Upper lobe of left lung (tissue), 6 donors: ENCODE measurements at regions not wholly inside any gene's neighbourhood (a gene's known extent, or its start where the extent isn't known, plus 50 kb on each side); places are given as distances from the start of the nearest gene placed in this dataset.

ENCODE experiments used
- ATAC-seq, 2 donors: fragments of 200-7000 bp; cut with Tn5 transposase; one replicate each; pipeline ENCODE4 v1.9.1; 2022; ENCODE audit warnings: mild to moderate bottlenecking in 2 of 2, moderate library complexity in 2 of 2; ENCODE audit not compliant: low FRiP score in 2 of 2
- DNase-seq, 2 donors: peaks; one replicate each; pipeline ENCODE4 v3.0.0-alpha.2; 2019 to 2020
- H3K27ac ChIP-seq, 4 donors: fragments of 200-600 bp; sonication (generic); one replicate each; pipeline ENCODE4 v1.5.1; 2016 to 2019
- H3K27me3 ChIP-seq, 4 donors: fragments of 200-600 bp; sonication (generic); one replicate each; pipeline ENCODE4 v1.5.1; 2017 to 2019
- H3K36me3 ChIP-seq, 4 donors: fragments of 200-600 bp; sonication (generic); one replicate each; pipeline ENCODE4 v1.5.1; 2016 to 2019
- H3K4me1 ChIP-seq, 4 donors: fragments of 200-600 bp; sonication (generic); one replicate each; pipeline ENCODE4 v1.5.1; 2018 to 2019
- H3K4me3 ChIP-seq, 4 donors: fragments of 200-600 bp; sonication (generic); one replicate each; pipeline ENCODE4 v1.5.1; 2017 to 2019; ENCODE audit warnings: mild to moderate bottlenecking in 2 of 4, moderate library complexity in 1 of 4
- H3K9me3 ChIP-seq, 4 donors: fragments of 200-600 bp; sonication (generic); one replicate each; pipeline ENCODE4 v1.5.1; 2018 to 2019
- EP300 ChIP-seq, 4 donors: sonication (generic); formaldehyde crosslinking; IDR thresholded peaks; one replicate each; pipeline ENCODE4 v1.5.1; 2017; ENCODE audit warnings: antibody characterized with exemption in 4 of 4, control low read depth in 2 of 4
- POLR2A ChIP-seq, 4 donors: fragments of 450-650 bp; IDR thresholded peaks; one replicate each; pipeline ENCODE4 v1.5.1; 2016 to 2017; ENCODE audit warnings: antibody characterized with exemption in 4 of 4, mild to moderate bottlenecking in 2 of 4
- POLR2AphosphoS5 ChIP-seq, 2 donors: sonication (generic); formaldehyde crosslinking; IDR thresholded peaks; one replicate each; pipeline ENCODE4 v1.5.1; 2017; ENCODE audit warnings: antibody characterized with exemption in 2 of 2
- WGBS, 2 donors: methylation state at CpG; one replicate each; pipeline ENCODE4 v1.1.5; 2017 to 2018; 5-methylcytosine and 5-hydroxymethylcytosine counted together
- TF ChIP-seq, protein P1 (sequence below), 6 experiments: fragments of 450-650 bp in 4 of 6; fragments of 200-600 bp in 2 of 6; sonication (generic) in 2 of 6; IDR thresholded peaks; one replicate each; pipeline ENCODE4 v1.5.1; 2016 to 2019; ENCODE audit warnings: antibody characterized with exemption in 6 of 6
- donor health status: DM: no; HTN: no; CAD: no; lungs with moderate emphysema.
- donor health status: DM: no; HTN: yes; CAD: no; lungs with severe emphysema.

DNA sequence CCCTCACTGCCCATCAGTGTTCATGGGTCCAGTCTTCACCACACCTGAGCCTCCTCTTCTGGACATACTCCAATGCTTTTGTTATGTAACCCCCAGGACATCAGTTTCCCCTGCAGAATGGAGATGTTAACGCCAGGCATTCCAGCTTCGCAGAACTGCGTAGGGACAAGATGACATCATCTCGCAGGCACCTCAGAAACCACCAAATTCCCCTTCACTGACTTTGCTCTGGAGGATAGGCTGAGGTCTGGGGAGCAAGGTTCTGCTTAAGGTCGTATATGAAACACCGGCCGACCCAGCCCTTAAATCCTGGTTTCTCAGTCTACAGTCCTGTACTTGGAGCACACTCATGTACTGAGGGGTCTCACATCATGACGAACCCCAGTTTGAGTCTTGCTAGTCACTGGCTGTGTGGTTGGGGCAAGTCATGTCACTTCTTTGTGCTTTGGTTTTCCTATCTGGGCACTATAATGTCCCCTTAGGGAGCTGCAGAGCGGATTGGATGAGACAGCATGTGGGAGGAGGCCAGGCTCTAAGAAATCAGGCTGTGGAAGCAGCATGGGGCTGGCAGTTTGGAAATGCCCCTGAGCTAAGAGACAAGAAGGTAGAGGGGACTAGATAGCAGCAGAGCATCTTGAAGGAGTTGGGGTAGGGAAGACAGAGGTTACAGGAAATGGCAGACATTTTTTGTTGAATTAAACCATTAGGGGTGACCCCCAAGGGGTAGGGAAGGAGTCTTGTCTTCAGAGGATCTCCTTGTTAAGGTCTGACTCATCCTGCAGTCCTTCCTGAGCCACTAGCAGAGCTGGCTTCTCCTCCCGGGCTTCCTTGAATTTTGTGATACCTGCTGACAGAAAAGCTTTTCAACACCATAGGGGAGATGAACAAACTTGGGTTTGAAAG, 138.3 kb downstream of the FOXD2 start:
- H3K27me3 ChIP-seq: no peaks in the 10 kb centered on the region
- H3K4me1 ChIP-seq: peaks cover 9 to 17% (median 13%) of the 10 kb centered on the region in 4 donors
- 84 to 94% methylated on average over 10 of the region's 10 CpGs for WGBS, 2 donors
- no peaks in the 10 kb centered on the region for H3K9me3 ChIP-seq
- H3K4me3 ChIP-seq: no peak overlapping the region
- ATAC-seq (no peak), DNase-seq (no peak)
- TF ChIP-seq POLR2A (IDR thresholded peaks at IDR 0.05): no peak
- TF ChIP-seq POLR2AphosphoS5 (IDR thresholded peaks at IDR 0.05): no peak
- no peak for TF ChIP-seq EP300 (IDR thresholded peaks at IDR 0.05)
- TF ChIP-seq, protein P1, sequence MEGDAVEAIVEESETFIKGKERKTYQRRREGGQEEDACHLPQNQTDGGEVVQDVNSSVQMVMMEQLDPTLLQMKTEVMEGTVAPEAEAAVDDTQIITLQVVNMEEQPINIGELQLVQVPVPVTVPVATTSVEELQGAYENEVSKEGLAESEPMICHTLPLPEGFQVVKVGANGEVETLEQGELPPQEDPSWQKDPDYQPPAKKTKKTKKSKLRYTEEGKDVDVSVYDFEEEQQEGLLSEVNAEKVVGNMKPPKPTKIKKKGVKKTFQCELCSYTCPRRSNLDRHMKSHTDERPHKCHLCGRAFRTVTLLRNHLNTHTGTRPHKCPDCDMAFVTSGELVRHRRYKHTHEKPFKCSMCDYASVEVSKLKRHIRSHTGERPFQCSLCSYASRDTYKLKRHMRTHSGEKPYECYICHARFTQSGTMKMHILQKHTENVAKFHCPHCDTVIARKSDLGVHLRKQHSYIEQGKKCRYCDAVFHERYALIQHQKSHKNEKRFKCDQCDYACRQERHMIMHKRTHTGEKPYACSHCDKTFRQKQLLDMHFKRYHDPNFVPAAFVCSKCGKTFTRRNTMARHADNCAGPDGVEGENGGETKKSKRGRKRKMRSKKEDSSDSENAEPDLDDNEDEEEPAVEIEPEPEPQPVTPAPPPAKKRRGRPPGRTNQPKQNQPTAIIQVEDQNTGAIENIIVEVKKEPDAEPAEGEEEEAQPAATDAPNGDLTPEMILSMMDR (IDR thresholded peaks at IDR 0.05): no peak
- no peaks in the 10 kb centered on the region for H3K36me3 ChIP-seq
- no peak overlapping the region for H3K27ac ChIP-seq

DNA sequence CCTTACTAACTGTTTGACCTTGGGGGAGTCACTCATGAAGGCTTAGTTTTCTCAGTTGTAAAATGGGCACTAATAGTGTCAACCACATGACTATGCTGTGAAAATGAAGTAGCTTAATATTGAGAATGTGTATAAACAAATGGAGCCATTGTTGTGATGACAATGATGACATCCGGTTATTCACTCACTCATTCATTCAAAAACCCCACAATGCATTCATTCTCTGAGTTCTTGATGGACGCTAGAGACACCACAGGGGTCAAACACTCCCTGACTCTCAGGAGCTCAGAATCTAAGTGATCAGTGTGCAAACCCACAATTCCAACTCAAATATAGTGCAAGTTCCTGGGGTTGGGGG, 138.9 kb downstream of the FOXD2 start:
- no peaks in the 10 kb centered on the region for H3K27me3 ChIP-seq
- peaks cover 9 to 17% (median 13%) of the 10 kb centered on the region in 4 donors for H3K4me1 ChIP-seq
- no peaks in the 10 kb centered on the region for H3K9me3 ChIP-seq
- WGBS, 2 donors: 39 to 65% methylated on average over 2 of the region's 2 CpGs
- TF ChIP-seq EP300 (IDR thresholded peaks at IDR 0.05): no peak
- TF ChIP-seq, protein P1 (IDR thresholded peaks at IDR 0.05): no peak
- TF ChIP-seq POLR2A (IDR thresholded peaks at IDR 0.05): no peak
- no peak for TF ChIP-seq POLR2AphosphoS5 (IDR thresholded peaks at IDR 0.05)
- H3K36me3 ChIP-seq: no peaks in the 10 kb centered on the region
- H3K4me3 ChIP-seq: no peak overlapping the region
- ATAC-seq (no peak), DNase-seq (no peak)
- H3K27ac ChIP-seq: no peak overlapping the region

DNA sequence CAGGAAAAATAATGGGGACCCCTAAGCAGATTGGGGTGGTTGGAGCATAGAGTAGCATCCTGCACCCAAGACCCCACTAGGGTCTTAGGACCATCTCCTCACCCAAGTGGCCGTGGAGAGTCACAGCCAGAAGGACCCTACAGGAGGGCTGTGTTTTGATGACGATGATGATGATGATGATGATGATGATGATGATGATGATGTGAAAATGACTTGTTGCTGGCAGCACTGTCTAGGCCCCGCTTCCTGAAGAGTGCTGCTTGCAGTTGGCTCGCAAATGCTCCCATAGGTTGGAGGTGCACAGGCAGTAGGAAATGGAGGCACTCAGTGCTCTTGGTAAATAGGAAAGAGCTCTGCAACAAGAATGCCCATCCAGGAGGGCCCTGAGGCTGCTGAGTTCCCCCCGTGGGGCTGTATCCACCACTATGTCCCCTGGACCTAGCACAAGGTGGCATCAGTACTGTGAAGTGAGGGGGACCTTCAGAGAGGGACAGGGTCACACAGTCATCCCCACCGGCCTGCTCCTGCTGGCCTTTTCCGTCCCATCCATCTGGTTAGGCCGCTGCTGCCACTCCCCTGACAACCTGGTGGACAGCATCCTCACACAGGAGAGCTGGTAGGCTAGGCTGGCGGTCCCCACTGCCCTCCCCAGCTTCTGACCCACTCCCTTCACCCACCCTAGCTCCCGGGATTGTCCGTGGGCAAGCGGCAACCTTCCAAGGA, 139.6 kb downstream of the FOXD2 start:
- H3K27me3 ChIP-seq: no peaks in the 10 kb centered on the region
- H3K36me3 ChIP-seq: no peaks in the 10 kb centered on the region
- WGBS, 2 donors: 82 to 92% methylated on average over 10 to 11 of the region's 12 CpGs
- peak overlapping the region in 3 of 4 donors; percentile 54 to 74 (median 68) for H3K27ac ChIP-seq
- no peak for TF ChIP-seq EP300 (IDR thresholded peaks at IDR 0.05)
- ATAC-seq (peak in 1 of 2 donors; percentile 3), DNase-seq (no peak)
- peaks cover 9 to 17% (median 13%) of the 10 kb centered on the region in 4 donors for H3K4me1 ChIP-seq
- no peak overlapping the region for H3K4me3 ChIP-seq
- no peaks in the 10 kb centered on the region for H3K9me3 ChIP-seq

DNA sequence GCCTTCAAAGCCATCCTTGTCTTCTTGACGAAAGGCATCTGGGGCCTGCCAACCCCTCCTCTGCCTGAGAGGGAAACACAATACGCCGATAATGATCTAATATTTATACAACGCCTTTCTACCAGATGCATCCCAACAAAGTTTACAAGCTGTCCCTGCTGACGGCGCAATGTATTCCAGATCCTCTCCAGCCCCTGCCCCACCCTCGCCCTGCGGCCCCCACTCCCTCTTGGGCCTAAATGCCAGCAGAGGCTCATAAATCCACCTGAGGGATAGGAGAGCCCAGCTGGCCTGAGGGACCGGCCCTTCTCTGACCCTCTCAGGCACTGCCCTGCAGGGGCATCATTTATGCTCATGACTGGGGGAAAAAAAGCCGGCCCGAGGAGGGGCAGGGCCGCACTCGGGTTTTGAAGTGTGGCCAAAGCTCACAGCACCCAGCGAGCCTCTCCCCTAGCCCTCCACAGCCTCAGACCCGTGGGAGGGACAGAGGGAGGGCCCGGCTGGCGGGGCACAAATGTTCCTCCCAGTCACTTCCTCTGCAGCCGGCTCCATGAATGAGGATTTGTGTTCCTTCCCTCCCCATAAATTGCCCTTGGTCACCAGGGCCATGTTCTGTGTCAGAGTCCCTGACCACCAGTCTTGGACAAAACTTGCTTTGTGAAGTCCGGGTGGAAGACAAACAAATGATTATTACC, 140.3 kb downstream of the FOXD2 start:
- Histone ChIP-seq H3K27ac (peak overlapping the region; percentile 54 to 74 (median 65)), H3K9me3 (no peaks in the 10 kb centered on the region), H3K4me1 (peaks cover 9 to 17% (median 13%) of the 10 kb centered on the region in 4 donors), H3K4me3 (no peak overlapping the region), H3K36me3 (no peaks in the 10 kb centered on the region), H3K27me3 (no peaks in the 10 kb centered on the region)
- TF ChIP-seq POLR2A (IDR thresholded peaks at IDR 0.05) (no peak), POLR2AphosphoS5 (IDR thresholded peaks at IDR 0.05) (peak in 1 of 2 donors; percentile 50)
- peak; percentile 9 for ATAC-seq
- WGBS, 2 donors: 36 to 53% methylated on average over 7 to 18 of the region's 19 CpGs
- DNase-seq: peak in 1 of 2 donors; percentile 64

DNA sequence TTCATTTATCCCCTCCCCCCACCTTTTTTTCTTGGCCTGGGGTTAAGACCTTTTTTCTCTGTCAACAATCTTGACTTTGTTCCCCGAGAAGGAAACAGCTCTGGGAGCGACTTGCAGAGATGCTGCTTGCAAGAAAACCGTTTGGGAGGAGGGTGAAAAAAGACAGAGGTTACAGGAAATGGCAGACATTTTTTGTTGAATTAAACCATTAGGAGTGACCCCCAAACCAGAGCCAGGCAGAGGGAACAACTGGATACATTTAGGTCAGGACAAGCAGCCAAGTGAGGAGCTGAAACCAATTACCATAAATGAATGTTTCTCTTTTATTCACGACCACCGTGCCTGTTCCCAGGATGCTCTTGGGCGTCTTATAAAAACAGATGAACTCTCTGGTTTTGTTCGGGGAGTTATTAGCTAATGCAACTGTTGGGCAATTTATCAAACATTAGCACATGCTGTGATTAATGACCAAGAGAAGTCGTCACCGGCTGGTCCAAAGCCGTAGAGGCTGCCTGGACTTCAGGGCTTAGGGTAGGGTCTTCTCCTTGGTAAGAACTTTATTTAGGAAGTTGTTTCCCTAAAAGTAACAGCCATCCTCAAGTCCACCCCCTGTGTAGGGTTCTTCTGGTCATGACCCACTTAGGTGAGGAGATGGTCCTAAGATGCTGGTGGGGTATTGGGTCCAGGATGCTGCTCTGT, 141.0 kb downstream of the FOXD2 start:
- Histone ChIP-seq H3K4me1 (peaks cover 9 to 18% (median 13%) of the 10 kb centered on the region in 4 donors), H3K36me3 (no peaks in the 10 kb centered on the region), H3K27me3 (no peaks in the 10 kb centered on the region), H3K9me3 (no peaks in the 10 kb centered on the region), H3K4me3 (no peak overlapping the region), H3K27ac (peak overlapping the region; percentile 54 to 74 (median 65))
- DNase-seq: no peak
- TF ChIP-seq POLR2AphosphoS5 (IDR thresholded peaks at IDR 0.05) (no peak), POLR2A (IDR thresholded peaks at IDR 0.05) (no peak), EP300 (IDR thresholded peaks at IDR 0.05) (no peak)
- TF ChIP-seq, protein P1 (IDR thresholded peaks at IDR 0.05): no peak
- ATAC-seq: no peak
- 55 to 59% methylated on average over 10 of the region's 10 CpGs for WGBS, 2 donors
